OCI-LY1 (cell line): ENCODE measurements at regions not wholly inside any gene's neighbourhood (a gene's known extent, or its start where the extent isn't known, plus 50 kb on each side); places are given as distances from the start of the nearest gene placed in this dataset.
"Not testable (repeated sequence)": the region's sequence is repeated elsewhere in the genome, so short reads cannot be mapped to it uniquely, and the experiment has no call there.

Source experiments
- H2AFZ ChIP-seq: fragments of 200-600 bp; sonication (generic), shearing (Covaris generic); 2 replicates; pipeline ENCODE4 v1.6.0; 2014; ENCODE audit warnings: antibody characterized with exemption, mild to moderate bottlenecking, low read length
- H3F3A ChIP-seq: fragments of 200-600 bp; sonication (generic), shearing (Covaris generic); 2 replicates; pipeline ENCODE4 v1.6.0; 2014; ENCODE audit warnings: mild to moderate bottlenecking, antibody characterized with exemption, low read length, moderate library complexity; ENCODE audit not compliant: insufficient read depth
- H3K27ac ChIP-seq: fragments of 200-600 bp; sonication (generic); 2 replicates; pipeline ENCODE4 v1.5.1; 2014; ENCODE audit warnings: low read length, mixed run types, mild to moderate bottlenecking, low read depth; ENCODE audit not compliant: poor library complexity, severe bottlenecking
- H3K27me3 ChIP-seq: fragments of 200-600 bp; sonication (generic); 2 replicates; pipeline ENCODE4 v1.6.0; 2014; ENCODE audit warnings: antibody characterized with exemption, mild to moderate bottlenecking, low read length, moderate library complexity; ENCODE audit not compliant: insufficient read depth
- H3K36me3 ChIP-seq: fragments of 200-600 bp; sonication (generic); 2 replicates; pipeline ENCODE4 v1.6.1; 2014; ENCODE audit warnings: mild to moderate bottlenecking, antibody characterized with exemption, low read length, moderate library complexity, mixed read lengths; ENCODE audit not compliant: insufficient read depth
- H3K4me1 ChIP-seq: fragments of 200-600 bp; sonication (generic); 2 replicates; pipeline ENCODE4 v1.5.1; 2014; ENCODE audit warnings: mild to moderate bottlenecking, low read length, moderate library complexity; ENCODE audit not compliant: insufficient read depth, severe bottlenecking
- H3K4me2 ChIP-seq: fragments of 200-600 bp; sonication (generic), shearing (Covaris generic); 2 replicates; pipeline ENCODE4 v1.6.1; 2014; ENCODE audit warnings: low read length
- H3K4me3 ChIP-seq: fragments of 200-600 bp; sonication (generic); 2 replicates; pipeline ENCODE4 v1.5.1; 2014; ENCODE audit warnings: low read length, low read depth, mild to moderate bottlenecking, mixed read lengths; ENCODE audit not compliant: poor library complexity, severe bottlenecking
- H3K79me2 ChIP-seq: fragments of 200-600 bp; shearing (Covaris generic); 2 replicates; pipeline ENCODE4 v1.6.1; 2016; ENCODE audit warnings: mixed run types, low read length, mixed read lengths; ENCODE audit not compliant: insufficient read depth
- H3K9ac ChIP-seq: fragments of 200-600 bp; sonication (generic), shearing (Covaris generic); 2 replicates; pipeline ENCODE4 v1.6.1; 2014; ENCODE audit warnings: mild to moderate bottlenecking, low read length, mixed read lengths
- H3K9me2 ChIP-seq: fragments of 200-600 bp; sonication (generic), shearing (Covaris generic); 2 replicates; pipeline ENCODE4 v1.6.1; 2014; ENCODE audit warnings: low read depth, mild to moderate bottlenecking, low read length, mixed read lengths
- H3K9me3 ChIP-seq: fragments of 200-600 bp; shearing (Covaris generic); 2 replicates; pipeline ENCODE4 v1.6.1; 2014; ENCODE audit warnings: low read length, mixed read lengths
- H4K20me1 ChIP-seq: fragments of 200-600 bp; sonication (generic), shearing (Covaris generic); 2 replicates; pipeline ENCODE4 v1.6.0; 2016; ENCODE audit warnings: mild to moderate bottlenecking, low read length; ENCODE audit not compliant: insufficient read depth
- EZH2 ChIP-seq: fragments of 200-600 bp; sonication (generic), shearing (Covaris generic); IDR thresholded peaks from 2 replicates; pipeline ENCODE4 v1.8.0; 2017; ENCODE audit warnings: borderline replicate concordance, mixed run types, mild to moderate bottlenecking, antibody characterized with exemption, low read length, moderate library complexity, mixed read lengths
- TF ChIP-seq, protein P1 (sequence below): fragments of 200-600 bp; sonication (generic), shearing (Covaris generic); IDR thresholded peaks from 2 replicates; pipeline ENCODE4 v1.5.1; 2017; ENCODE audit warnings: mild to moderate bottlenecking, antibody characterized with exemption, low read length, moderate library complexity, mixed read lengths

DNA sequence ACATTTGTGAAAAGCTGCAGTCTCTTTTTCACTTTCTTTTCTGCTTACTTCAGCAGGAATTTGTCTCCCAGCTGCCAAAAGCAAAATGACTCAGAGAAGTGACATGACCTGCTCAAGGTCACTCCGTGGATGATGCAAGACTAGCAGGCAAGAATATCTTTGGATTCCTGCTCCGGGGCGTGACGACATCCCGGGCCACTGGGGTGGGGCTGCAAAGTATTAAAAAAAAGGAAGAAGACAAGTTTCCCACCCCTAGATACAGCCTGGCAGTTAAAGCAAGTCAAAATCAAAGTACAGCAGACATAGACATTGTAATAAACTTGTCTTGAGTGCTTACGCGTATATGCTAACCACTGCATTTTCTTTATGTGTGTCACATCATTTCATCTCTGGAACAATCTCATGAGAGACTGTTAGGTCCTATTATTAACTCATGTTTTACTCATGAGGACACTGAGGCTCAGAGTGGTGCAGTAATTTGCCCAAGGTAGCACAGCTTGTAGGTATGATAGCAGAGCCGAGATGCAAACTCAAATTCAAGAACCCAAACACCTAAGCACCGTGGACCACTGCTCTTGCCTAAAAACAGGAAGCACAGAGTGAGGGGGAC, 485.2 kb upstream of the PROK2 start:
- Histone ChIP-seq H3K79me2 (no peaks in the 10 kb centered on the region), H4K20me1 (no peaks in the 10 kb centered on the region), H3F3A (no peaks in the 10 kb centered on the region), H3K27me3 (no peaks in the 10 kb centered on the region; the same call in 1 of the 2 replicates), H3K4me1 (no peaks in the 10 kb centered on the region), H3K9ac (no peak overlapping the region), H2AFZ (no peak overlapping the region), H3K4me2 (no peak overlapping the region), H3K9me2 (no peaks in the 10 kb centered on the region), H3K4me3 (no peak overlapping the region), H3K36me3 (no peaks in the 10 kb centered on the region), H3K27ac (no peak overlapping the region), H3K9me3 (no peaks in the 10 kb centered on the region)
- TF ChIP-seq, protein P1, sequence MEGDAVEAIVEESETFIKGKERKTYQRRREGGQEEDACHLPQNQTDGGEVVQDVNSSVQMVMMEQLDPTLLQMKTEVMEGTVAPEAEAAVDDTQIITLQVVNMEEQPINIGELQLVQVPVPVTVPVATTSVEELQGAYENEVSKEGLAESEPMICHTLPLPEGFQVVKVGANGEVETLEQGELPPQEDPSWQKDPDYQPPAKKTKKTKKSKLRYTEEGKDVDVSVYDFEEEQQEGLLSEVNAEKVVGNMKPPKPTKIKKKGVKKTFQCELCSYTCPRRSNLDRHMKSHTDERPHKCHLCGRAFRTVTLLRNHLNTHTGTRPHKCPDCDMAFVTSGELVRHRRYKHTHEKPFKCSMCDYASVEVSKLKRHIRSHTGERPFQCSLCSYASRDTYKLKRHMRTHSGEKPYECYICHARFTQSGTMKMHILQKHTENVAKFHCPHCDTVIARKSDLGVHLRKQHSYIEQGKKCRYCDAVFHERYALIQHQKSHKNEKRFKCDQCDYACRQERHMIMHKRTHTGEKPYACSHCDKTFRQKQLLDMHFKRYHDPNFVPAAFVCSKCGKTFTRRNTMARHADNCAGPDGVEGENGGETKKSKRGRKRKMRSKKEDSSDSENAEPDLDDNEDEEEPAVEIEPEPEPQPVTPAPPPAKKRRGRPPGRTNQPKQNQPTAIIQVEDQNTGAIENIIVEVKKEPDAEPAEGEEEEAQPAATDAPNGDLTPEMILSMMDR, result no peak
- no peak for TF ChIP-seq EZH2

DNA sequence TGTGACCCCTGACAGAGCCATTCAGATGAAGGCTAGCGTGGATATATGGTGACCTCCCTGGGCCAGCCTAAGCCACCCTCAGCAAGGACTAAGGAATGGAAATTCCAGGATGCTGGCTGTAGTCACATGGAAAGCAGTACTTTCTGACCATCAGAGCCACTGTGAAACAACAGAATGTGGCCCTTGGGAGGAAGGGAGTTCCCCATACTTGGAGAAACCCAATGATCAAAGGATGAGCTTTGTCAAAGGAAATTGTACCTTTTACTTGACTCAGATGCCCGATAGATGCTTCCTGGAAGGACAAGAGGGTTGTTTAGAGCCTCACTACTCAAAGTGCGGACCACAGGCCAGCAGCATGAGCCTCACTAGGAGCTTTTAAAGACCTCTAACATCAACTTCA, 484.5 kb upstream of the PROK2 start:
- H3K27ac ChIP-seq, result no peak overlapping the region
- no peaks in the 10 kb centered on the region for H3K9me3 ChIP-seq
- H4K20me1 ChIP-seq, result no peaks in the 10 kb centered on the region
- no peaks in the 10 kb centered on the region for H3K79me2 ChIP-seq
- no peaks in the 10 kb centered on the region for H3K9me2 ChIP-seq
- no peaks in the 10 kb centered on the region for H3F3A ChIP-seq
- H3K9ac ChIP-seq, result no peak overlapping the region
- H2AFZ ChIP-seq, result no peak overlapping the region
- H3K27me3 ChIP-seq, result no peaks in the 10 kb centered on the region; the same call in 1 of the 2 replicates
- H3K4me1 ChIP-seq, result no peaks in the 10 kb centered on the region
- H3K4me2 ChIP-seq, result no peak overlapping the region
- no peak overlapping the region for H3K4me3 ChIP-seq
- TF ChIP-seq EZH2, result no peak
- TF ChIP-seq, protein P1, result no peak
- no peaks in the 10 kb centered on the region for H3K36me3 ChIP-seq

DNA sequence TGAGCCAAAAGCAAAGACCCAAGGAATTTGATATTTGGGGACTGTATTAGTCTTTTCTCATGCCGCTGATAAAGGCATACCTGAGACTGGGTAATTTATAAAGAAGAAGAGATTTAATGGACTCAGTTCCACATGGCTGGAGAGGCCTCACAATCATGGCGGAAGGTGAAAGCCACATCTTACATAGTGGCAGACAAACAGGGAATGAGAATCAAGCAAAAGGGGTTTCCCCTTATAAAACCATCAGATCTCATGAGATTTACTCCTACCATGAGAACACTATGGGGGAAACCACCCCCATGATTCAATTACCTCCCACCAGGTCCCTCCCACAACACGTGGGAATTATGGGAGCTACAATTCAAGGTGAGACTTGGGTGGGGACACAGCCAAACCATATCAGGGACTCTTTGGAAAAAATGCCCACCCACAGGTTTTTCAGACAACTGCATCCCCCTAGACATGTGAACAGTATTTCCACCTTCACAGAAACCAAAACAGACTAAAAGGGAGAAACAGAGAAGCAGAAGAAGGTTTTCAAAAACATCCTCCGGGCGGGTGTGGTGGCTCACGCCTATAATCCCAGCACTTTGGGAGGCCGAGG, 482.1 kb upstream of the PROK2 start:
- not testable (repeated sequence) for H3K9me3 ChIP-seq, H4K20me1 ChIP-seq, H2AFZ ChIP-seq, H3K27me3 ChIP-seq, H3K9me2 ChIP-seq, H3K9ac ChIP-seq, H3K4me3 ChIP-seq, H3F3A ChIP-seq, H3K27ac ChIP-seq, H3K36me3 ChIP-seq, H3K79me2 ChIP-seq, H3K4me2 ChIP-seq, H3K4me1 ChIP-seq

DNA sequence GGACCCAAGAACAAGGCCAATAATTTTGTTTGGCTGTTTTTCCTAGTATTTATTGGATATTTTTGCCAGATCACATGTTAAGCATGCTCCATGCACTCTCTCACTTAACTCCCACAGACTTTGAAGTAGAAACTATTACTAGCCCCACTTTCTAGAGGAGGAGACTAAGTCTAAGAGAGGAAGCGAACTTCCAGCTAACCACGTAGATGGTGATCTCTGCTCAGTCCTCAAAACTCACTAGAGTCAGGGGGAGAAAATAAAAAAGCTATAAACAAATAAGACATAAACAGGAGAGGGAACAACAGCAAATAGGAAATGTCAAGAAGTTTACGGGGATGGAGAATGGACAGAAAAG, 481.0 kb upstream of the PROK2 start:
- Histone ChIP-seq H2AFZ (no peak overlapping the region), H3K27me3 (no peaks in the 10 kb centered on the region; the same call in 1 of the 2 replicates), H3K9me3 (no peaks in the 10 kb centered on the region), H3K4me1 (no peaks in the 10 kb centered on the region), H3K4me2 (no peak overlapping the region), H3K9me2 (no peaks in the 10 kb centered on the region), H3K4me3 (no peak overlapping the region), H3K79me2 (no peaks in the 10 kb centered on the region), H3K9ac (no peak overlapping the region), H3K27ac (no peak overlapping the region), H3K36me3 (no peaks in the 10 kb centered on the region), H4K20me1 (no peaks in the 10 kb centered on the region), H3F3A (no peaks in the 10 kb centered on the region)
- TF ChIP-seq, protein P1, result no peak
- TF ChIP-seq EZH2, result no peak
